Hepatocyte (in vitro differentiated cells): ENCODE measurements at regions not wholly inside any gene's neighbourhood (a gene's known extent, or its start where the extent isn't known, plus 50 kb on each side); places are given as distances from the start of the nearest gene placed in this dataset.
"Not testable (repeated sequence)": the region's sequence is repeated elsewhere in the genome, so short reads cannot be mapped to it uniquely, and the experiment has no call there.

Source experiments
- DNase-seq: peaks from one replicate; pipeline ENCODE4 v3.0.0-alpha.2; 2016; ENCODE audit warnings: low spot score
- H2AFZ ChIP-seq: fragments of 200-600 bp; sonication (generic); 2 replicates; pipeline ENCODE4 v1.6.0; 2016; ENCODE audit warnings: antibody characterized with exemption, mild to moderate bottlenecking
- H3K27ac ChIP-seq: fragments of 200-600 bp; sonication (generic); 2 replicates; pipeline ENCODE4 v1.5.1; 2016; ENCODE audit warnings: mild to moderate bottlenecking
- H3K27me3 ChIP-seq: fragments of 200-600 bp; sonication (generic); 2 replicates; pipeline ENCODE4 v1.6.1; 2016
- H3K36me3 ChIP-seq: fragments of 200-600 bp; sonication (generic); replicated peaks from 2 replicates; pipeline ENCODE4 v1.5.1; 2016; ENCODE audit warnings: low read depth; ENCODE audit not compliant: insufficient read depth
- H3K4me1 ChIP-seq: fragments of 200-600 bp; sonication (generic); 2 replicates; pipeline ENCODE4 v1.5.1; 2016; ENCODE audit warnings: mild to moderate bottlenecking, moderate library complexity; ENCODE audit not compliant: insufficient read depth
- H3K4me2 ChIP-seq: fragments of 200-600 bp; sonication (generic); 2 replicates; pipeline ENCODE4 v1.6.0; 2016
- H3K4me3 ChIP-seq: fragments of 200-600 bp; sonication (generic); 2 replicates; pipeline ENCODE4 v1.5.1; 2016; ENCODE audit warnings: mild to moderate bottlenecking
- H3K79me2 ChIP-seq: fragments of 200-600 bp; sonication (generic); 2 replicates; pipeline ENCODE4 v1.6.0; 2017; ENCODE audit warnings: mild to moderate bottlenecking
- H3K9me2 ChIP-seq: fragments of 200-600 bp; sonication (generic); replicated peaks from 2 replicates; pipeline ENCODE4 v1.6.0; 2017; ENCODE audit warnings: mild to moderate bottlenecking; ENCODE audit not compliant: insufficient read depth
- H3K9me3 ChIP-seq: fragments of 200-600 bp; sonication (generic); 2 replicates; pipeline ENCODE4 v1.5.1; 2016; ENCODE audit warnings: low read depth, mild to moderate bottlenecking
- H4K20me1 ChIP-seq: fragments of 200-600 bp; sonication (generic); 2 replicates; pipeline ENCODE4 v1.6.0; 2016; ENCODE audit warnings: mild to moderate bottlenecking; ENCODE audit not compliant: insufficient read depth, poor library complexity, severe bottlenecking
- CTCF ChIP-seq: fragments of 200-600 bp; sonication (generic); IDR thresholded peaks from 2 replicates; pipeline ENCODE4 v1.5.1; 2016; ENCODE audit warnings: antibody characterized with exemption, mild to moderate bottlenecking; ENCODE audit not compliant: poor library complexity
- EZH2 ChIP-seq: fragments of 200-600 bp; sonication (generic); IDR thresholded peaks from 2 replicates; pipeline ENCODE4 v1.6.1; 2016; ENCODE audit warnings: antibody characterized with exemption, mild to moderate bottlenecking, borderline replicate concordance
- EZH2phosphoT487 ChIP-seq: fragments of 200-600 bp; sonication (generic); IDR thresholded peaks from one replicate; pipeline ENCODE4 v1.6.1; 2018; ENCODE audit warnings: antibody characterized with exemption, mild to moderate bottlenecking, low read depth, moderate library complexity; ENCODE audit not compliant: unreplicated experiment, severe bottlenecking
- WGBS: methylation state at CpG from one replicate; pipeline ENCODE4 v1.1.6; 2016; ENCODE audit warnings: low lambda C conversion rate; ENCODE audit errors: missing lambda C conversion rate; 5-methylcytosine and 5-hydroxymethylcytosine counted together

GRCh38 chr1:208737161-208737560, 493.0 kb upstream of the PLXNA2 start:
- TF ChIP-seq CTCF (no peak), EZH2 (no peak), EZH2phosphoT487 (no peak)
- Histone ChIP-seq H3K27me3 (no peaks in the 10 kb centered on the region), H3K9me2 (no peaks in the 10 kb centered on the region), H3K79me2 (no peaks in the 10 kb centered on the region), H2AFZ (no peak overlapping the region), H3K4me1 (no peaks in the 10 kb centered on the region), H3K36me3 (no peaks in the 10 kb centered on the region), H3K9me3 (no peaks in the 10 kb centered on the region), H3K4me2 (no peak overlapping the region), H3K4me3 (no peak overlapping the region), H4K20me1 (no peaks in the 10 kb centered on the region), H3K27ac (no peak overlapping the region)
- no peak for DNase-seq
- 76% methylated on average over 4 of the region's 4 CpGs for WGBS

- no peak for TF ChIP-seq EZH2
- TF ChIP-seq CTCF: no peak
- no peak for TF ChIP-seq EZH2phosphoT487
- H3K79me2 ChIP-seq: no peaks in the 10 kb centered on the region
- DNase-seq: no peak
- no peaks in the 10 kb centered on the region for H3K9me2 ChIP-seq
- H3K27ac ChIP-seq: no peak overlapping the region
- no peaks in the 10 kb centered on the region for H3K4me1 ChIP-seq
- H3K4me2 ChIP-seq: no peak overlapping the region
- WGBS: 88% methylated on average over 4 of the region's 4 CpGs
- H3K4me3 ChIP-seq: no peak overlapping the region
- no peaks in the 10 kb centered on the region for H4K20me1 ChIP-seq
- no peaks in the 10 kb centered on the region for H3K9me3 ChIP-seq
- H3K27me3 ChIP-seq: no peaks in the 10 kb centered on the region
- H2AFZ ChIP-seq: no peak overlapping the region
- no peaks in the 10 kb centered on the region for H3K36me3 ChIP-seq
Measured at GRCh38 chr1:208737922-208738321, 493.7 kb upstream of the PLXNA2 start.

GRCh38 chr1:208739636-208740035, 495.5 kb upstream of the PLXNA2 start:
- not testable (repeated sequence) for H3K36me3 ChIP-seq, DNase-seq, H3K4me1 ChIP-seq, H4K20me1 ChIP-seq, H2AFZ ChIP-seq, H3K9me3 ChIP-seq, H3K27me3 ChIP-seq, H3K4me3 ChIP-seq, H3K27ac ChIP-seq, H3K4me2 ChIP-seq, H3K9me2 ChIP-seq, H3K79me2 ChIP-seq
- 96% methylated on average over 10 of the region's 20 CpGs for WGBS

GRCh38 chr1:208741296-208741695, 497.1 kb upstream of the PLXNA2 start:
- H3K9me2 ChIP-seq: no peaks in the 10 kb centered on the region
- H3K4me2 ChIP-seq: no peak overlapping the region
- no peaks in the 10 kb centered on the region for H4K20me1 ChIP-seq
- H3K27me3 ChIP-seq: no peaks in the 10 kb centered on the region
- no peaks in the 10 kb centered on the region for H3K79me2 ChIP-seq
- WGBS: 95% methylated on average over 3 of the region's 3 CpGs
- H3K4me1 ChIP-seq: no peaks in the 10 kb centered on the region
- no peaks in the 10 kb centered on the region for H3K9me3 ChIP-seq
- H3K27ac ChIP-seq: no peak overlapping the region
- DNase-seq: no peak
- no peak overlapping the region for H2AFZ ChIP-seq
- H3K36me3 ChIP-seq: no peaks in the 10 kb centered on the region
- no peak for TF ChIP-seq EZH2
- TF ChIP-seq EZH2phosphoT487: no peak
- TF ChIP-seq CTCF: no peak
- no peak overlapping the region for H3K4me3 ChIP-seq
